ENCODE measurements at regions not wholly inside any gene's neighbourhood (a gene's known extent, or its start where the extent isn't known, plus 50 kb on each side); places are given as distances from the start of the nearest gene placed in this dataset.
"Not testable (repeated sequence)": the region's sequence is repeated elsewhere in the genome, so short reads cannot be mapped to it uniquely, and the experiment has no call there.

DNA sequence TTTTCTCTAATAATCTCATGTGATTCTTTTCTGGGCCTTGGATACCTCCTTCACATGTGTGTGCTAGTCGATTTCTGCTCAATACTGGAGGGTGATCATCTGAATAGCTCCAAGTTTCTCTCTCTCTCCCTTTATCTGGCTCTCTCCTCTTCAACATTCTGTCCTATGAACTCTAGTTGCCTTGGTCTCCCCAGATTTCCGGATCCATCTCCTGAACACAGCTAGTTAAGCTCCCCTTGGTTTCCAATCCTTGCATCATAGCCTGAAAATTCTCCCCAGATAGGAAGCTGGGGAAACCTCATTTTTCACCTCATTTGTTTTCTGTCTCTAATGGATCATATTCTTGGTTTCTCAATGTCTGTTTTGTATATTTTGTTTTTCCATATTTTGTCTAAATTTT, 832.3 kb downstream of the MTRR start:
- no peak for DNase-seq (ENCODE audit: low read depth in 2 of 2)

DNA sequence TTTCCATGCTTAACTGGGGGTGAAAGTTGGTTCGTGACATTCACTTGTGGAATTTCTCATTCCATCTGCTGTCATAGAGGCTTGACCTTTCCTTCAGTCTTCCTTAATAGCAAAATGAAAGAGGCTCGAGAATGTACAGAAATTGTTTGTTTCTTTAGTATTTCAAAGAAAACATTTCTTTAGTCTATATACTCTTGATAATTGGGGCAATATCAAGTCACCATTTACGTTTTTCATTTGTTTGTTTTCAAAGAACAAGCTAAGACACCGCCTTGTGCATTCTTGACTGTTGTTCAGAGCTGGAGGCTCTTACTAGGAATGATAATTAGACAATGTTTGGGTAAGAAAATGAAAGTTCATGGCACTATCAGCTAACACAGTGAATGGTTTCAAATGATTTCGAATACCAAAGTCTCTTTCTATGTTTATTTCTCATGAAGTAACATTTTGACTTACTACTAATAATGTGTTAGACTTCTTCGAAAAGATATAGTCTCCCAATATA, 835.4 kb downstream of the SEMA5A start:
- DNase-seq (ENCODE audit: low read depth in 2 of 2): no peak

DNA sequence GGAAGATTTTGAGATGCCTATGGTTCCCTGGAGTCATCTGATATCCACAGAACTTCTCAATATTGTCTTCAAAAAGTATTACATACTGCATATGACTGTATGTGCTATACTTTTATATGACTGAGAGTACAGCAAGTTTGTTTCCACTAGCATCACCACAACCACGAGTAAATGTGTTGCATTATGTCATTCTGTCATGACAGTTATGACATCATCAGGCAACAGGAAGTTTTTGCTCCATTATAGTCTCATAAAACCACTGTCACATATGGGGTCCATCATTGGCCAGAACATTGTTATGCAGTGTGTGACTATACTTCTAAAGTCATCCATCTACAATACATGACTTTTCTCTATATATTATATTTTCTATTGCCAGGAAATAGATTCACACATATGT, 831.7 kb downstream of the SEMA5A start:
- DNase-seq (ENCODE audit: low read depth in 2 of 2): no peak

DNA sequence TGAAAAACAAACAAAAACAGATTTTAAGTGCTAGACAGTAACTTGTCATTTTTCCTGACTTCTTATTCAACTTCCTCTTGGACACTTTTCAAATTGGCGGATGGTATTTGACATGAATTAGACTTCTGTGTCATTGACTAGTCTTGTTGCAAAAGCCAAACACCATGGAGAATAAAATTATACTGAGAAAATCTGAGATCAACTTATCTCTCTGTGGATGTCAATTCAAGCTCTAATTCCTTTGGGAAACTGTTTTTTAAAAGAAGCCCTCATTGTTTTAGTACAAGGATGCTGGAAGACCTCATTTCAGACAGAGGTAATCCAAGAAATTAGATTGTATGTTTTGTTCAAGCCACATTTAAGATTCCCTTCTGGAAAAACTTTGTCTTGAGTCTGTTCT, 831.0 kb downstream of the SEMA5A start:
- DNase-seq (ENCODE audit: low read depth in 2 of 2): no peak

DNA sequence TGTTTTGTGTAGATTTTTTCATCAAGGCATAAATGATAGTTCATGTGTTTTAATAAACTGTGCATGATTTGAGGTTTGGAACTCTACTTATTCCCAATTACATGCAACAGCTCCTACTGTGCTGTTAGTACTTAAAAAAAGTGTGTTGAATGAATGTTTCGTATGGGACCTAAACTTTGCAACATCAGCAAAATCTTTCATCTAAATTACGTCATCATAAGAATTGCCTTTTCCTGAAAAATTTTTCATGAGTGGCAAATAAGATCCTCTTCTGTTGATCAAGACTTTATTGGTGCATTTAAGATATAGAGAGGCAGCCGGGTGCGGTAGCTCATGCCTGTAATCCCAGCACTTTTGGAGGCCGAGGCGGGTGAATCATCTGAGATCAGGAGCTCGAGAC, 826.1 kb downstream of the SEMA5A start:
- DNase-seq (ENCODE audit: low read depth in 2 of 2): no peak

DNA sequence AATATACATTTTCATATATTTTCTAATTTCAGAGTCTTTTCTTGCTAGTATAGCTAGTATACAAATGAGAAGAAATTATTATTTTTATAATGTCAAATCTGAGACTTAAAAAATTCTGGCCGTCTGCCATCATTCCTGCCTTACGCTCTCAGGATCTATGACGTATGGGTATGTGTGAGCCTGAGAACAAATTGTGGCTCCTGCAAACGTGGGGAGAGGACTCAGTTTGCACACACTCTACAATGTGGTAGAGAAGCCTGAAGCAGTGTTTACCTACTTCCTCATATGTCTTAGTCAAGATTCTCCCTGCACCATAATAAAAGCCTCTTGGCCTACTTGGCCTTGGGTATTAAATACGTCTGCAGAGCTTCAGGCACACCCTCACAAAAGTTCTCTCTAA, 825.4 kb downstream of the SEMA5A start:
- no peak for DNase-seq (ENCODE audit: low read depth in 2 of 2)

DNA sequence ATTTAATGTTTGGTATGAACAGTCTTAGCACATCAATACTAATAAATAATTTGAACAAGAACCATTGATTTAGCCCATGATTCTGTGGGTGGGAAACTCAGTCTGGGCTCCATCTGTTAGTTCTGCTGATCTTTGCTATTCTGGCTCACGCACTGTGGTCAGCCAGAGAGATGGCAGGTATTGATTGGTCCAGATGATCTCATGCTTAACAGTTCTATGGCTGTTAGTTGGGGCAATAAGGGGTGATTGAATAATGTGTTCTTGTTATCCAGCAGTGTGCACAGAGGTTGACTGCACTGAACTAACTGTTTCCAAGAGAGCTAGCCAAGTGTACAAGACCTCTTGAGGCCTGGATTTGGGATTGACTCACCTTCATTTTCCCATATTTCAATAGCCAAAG, 824.3 kb downstream of the SEMA5A start:
- DNase-seq (ENCODE audit: low read depth in 2 of 2): no peak

DNA sequence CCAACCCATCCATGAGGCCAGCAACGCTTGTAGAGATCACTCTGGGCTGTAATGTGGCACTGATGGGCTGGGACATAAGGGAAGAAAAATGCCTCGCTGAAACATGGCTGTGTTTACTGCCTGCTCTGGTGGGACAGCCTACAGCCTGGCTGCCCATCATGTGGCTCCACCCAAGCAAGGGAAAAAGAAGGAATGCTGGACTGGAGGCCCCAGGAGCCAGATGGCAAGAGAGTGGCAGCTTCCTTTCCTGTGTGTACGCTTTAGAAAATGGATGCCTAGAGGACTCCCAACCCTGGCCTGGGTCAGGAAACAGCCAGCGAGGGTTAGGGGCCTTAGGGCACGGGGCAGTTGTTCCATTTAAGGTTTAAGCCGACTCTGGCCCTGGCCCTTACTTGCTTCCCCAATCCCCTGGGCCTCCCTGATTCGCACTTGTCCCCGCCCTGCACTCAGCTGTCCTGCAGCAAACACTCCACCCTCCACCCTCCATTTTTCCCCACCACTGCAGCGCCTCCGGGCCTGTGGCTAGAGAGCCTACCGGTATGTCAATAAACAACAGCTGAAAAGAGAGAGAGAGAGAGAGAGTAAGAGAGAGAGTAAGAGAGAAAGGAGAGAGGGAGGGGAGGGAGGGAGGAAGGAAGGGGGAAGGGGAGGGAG, 819.4 kb downstream of the SEMA5A start:
- no peak for DNase-seq (ENCODE audit: low read depth in 2 of 2)

DNA sequence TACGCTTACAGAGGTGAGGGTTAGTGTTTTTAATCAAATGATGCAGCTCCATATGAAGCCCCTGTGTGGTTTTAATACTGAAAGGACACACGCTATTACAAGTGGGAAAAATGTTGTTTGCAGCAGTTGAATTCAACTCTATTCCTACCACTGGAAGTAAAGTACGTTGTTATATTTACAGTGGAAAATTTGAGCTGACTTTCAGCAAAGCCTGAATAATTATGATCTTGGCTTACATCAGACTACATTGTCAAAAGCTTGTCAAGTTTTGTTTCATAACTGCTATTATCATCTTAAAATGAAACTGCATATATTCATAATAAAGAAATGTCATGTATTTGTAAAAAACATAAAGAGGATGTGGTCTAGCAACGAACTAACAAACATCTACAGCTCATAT, 818.5 kb downstream of the SEMA5A start:
- no peak for DNase-seq (ENCODE audit: low read depth in 2 of 2)

DNA sequence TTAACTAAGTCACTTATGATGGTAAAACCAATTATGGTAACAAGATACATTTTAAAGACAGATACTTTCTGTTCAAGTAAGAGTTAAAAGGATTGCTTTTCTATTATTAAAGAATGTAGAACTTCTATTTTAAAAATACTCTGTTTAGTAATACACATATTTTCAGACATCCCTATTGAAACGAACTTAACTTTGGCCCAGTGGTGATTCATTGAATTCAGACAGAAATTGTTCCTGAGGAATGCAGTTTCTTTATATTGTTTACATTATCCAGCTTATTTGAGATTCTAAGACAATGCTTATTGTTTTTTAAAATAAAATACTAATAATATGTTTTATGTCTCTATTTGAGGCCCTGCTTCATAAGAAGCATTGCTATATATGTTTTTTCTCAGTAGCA, 816.4 kb downstream of the SEMA5A start:
- no peak for DNase-seq (ENCODE audit: low read depth in 2 of 2)

DNA sequence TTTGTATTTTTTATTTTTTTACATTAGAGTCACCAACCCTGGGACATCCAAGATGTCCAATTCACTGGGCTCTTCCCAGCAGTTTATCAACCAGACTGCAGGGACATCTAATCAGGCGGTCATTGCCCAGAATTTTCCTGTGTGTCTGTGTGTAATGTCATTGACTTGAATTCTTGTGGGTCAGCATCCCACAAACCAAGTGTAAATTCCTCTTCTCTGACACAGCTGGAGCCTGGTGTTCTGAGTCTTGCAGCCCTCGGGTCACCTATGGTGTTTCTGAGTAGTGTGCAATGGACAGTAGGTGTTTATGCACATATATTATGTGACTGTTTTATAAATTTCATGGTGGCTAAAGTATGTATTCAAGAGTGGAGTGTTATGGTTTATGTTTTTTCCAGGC, 815.7 kb downstream of the SEMA5A start:
- DNase-seq (ENCODE audit: low read depth in 2 of 2): no peak

DNA sequence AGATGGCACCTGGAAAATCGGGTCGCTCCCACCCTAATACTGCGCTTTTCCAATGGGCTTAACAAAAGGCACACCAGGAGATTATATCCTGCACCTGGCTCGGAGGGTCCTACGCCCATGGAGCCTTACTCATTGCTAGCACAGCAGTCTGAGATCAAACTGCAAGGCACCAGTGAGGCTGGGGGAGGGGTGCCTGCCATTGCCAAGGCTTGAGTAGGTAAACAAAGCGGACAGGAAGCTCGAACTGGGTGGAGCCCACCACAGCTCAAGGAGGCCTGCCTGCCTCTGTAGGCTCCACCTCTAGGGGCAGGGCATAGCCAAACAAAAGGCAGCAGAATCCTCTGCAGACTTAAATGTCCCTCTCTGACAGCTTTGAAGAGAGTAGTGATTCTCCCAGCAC, 814.8 kb downstream of the SEMA5A start:
- not testable (repeated sequence) for DNase-seq (ENCODE audit: low read depth in 2 of 2)

DNA sequence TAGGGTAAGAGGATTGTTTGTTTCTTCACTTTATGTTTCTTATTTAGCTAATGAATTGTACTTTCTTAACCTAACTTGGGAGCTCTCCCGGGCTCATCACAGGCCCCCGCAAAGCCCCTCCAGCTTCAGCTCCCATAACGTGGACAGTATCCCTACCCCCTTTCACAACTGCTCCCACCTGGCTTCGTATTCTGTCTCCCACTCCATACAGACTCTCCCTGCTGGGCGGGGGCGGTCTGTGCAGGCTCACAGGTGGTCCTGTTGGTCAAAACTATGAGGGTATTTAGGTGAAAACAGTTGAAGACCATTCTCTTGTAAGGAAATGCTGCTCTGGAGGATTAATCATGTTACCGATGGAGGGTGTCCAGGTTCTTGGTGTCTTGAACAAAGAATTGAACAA, 805.3 kb downstream of the SEMA5A start:
- no peak for DNase-seq (ENCODE audit: low read depth in 2 of 2)

DNA sequence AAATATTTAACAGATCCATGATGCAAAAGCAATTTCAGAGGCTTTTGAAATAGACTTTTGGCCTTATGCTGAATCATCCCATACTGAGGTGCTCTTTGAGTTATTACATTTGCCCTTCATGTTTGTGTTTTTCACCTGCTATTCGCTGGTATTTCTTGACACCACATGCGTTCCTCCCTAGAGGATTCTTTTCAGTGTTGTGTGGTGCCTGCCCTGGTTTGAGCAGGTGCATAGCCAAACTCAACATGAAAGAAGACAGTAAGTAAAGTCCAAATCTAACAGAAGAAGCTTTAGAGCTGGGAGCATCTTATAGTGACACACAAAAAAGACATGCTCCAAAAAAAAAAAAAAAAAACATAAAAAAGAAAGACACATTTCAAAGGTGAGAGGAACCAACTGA, 796.3 kb downstream of the SEMA5A start:
- DNase-seq (ENCODE audit: low read depth in 2 of 2): no peak

DNA sequence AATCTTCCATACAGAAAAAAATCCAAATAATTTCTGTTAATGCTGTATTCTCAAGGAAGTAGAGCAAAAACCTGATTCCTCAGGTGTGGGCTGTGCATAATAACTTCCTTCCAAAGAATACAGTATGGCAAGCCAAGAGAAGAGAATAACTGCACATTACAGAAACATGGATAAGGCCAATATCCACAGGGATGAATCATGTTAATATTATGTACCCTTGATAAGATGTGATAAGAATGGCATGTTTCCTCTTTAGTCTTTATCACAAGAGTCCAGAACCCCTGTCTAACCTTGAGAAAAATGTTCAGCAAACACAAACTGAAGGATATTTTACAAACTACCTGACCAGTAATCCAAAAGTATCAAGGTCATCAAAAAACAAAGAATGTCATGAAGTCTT, 795.8 kb downstream of the SEMA5A start:
- DNase-seq (ENCODE audit: low read depth in 2 of 2): no peak

DNA sequence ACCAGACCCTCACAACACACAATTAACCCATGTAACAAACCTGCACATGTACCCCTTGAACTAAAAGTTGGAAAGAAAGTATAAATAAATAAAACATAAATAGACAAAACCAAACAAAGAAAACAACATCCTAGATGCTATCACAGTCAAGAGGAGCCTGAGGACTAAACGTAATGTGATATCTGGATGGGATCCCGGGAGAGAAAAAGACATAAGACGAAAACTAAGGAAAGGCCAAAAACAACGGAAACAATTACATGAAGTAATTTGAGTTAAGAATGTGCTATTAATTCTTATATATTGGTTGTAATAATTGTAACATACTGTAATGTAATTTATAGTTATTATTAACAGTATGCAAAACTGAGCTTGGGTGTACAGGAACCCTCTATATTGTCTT, 793.9 kb downstream of the SEMA5A start:
- DNase-seq (ENCODE audit: low read depth in 2 of 2): no peak

DNA sequence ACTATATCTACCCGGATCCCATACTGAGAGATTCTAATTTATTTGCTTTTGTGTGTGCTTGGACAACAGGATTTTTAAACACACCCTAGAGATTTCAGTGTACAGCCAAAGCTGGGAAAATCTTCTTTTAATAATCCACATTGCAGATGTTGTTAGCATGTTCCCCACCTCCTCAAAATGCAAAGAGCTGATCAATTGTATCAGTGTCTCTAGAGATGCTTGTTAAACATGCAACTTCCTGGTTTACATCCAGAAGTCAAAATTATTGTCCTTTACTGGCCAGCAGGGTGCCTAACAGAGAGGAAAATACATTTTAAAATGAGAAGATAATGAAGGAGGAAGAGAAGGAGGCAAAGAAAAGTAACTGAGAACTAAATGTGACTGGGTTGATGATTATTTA, 793.3 kb downstream of the SEMA5A start:
- DNase-seq (ENCODE audit: low read depth in 2 of 2): no peak

DNA sequence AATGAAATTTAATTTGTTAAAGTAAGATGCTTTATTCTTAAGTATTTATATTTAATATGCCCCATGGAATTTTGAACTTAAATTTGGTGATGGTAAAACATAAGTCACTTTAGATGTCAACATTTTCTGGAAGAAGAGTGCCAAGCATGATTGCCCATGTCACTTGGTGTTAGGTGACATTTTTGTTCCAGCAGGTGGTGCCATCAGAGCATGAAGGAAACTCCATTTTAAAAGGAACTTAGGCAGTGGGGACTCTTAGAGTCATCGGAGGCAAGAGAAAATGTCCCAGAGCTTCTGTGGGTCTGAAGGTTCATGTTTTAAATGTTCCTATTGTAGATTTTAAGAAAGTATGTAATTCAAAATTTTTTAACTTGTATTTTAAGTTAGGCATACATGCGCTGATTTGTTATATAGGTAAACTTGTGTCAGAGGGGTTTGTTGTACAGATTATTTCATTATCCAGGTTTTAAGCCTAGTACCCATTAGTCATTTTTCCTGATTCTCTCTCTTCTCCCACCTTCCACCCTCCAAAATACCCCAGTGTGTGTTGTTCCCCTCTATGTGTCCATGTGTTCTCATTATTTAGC, 789.3 kb downstream of the SEMA5A start:
- DNase-seq (ENCODE audit: low read depth in 2 of 2): no peak

DNA sequence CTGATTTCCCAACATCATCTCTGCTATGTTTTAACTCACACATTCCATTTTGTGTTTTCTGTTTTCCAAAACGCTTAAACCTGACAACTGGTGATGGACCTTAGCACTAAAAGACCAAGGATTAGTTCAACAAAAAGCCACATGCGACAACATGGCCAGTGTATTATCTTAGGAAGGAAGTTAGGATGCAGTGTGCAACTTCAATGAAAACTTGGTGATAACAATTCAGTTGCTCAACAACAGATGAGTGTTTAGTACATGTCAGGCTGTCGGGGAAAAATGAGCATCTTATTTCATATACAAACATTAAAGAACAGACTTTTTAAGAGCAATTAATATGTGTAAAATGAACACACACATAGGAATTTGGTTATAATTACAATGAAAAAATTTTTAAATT, 780.0 kb downstream of the SEMA5A start:
- no peak for DNase-seq (ENCODE audit: low read depth in 2 of 2)

DNA sequence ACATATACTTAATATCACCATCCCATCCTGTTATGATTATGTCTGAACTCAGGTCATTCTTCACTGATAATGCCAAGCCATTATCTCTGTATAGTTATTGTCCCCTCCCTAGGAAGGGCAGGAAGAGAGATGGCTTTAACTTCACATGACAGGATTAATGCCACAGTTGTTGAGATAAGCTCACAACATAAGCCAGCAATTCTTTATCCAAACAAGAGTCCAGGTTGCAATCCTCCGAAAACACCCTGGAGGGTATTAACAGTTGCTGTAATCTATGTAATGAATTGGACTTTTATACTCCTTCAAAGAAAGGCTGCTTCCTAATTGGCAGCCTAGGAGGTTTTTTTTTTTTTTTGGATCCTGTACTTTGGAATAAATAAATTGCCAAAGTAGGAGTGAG, 779.4 kb downstream of the SEMA5A start:
- no peak for DNase-seq (ENCODE audit: low read depth in 2 of 2)

DNA sequence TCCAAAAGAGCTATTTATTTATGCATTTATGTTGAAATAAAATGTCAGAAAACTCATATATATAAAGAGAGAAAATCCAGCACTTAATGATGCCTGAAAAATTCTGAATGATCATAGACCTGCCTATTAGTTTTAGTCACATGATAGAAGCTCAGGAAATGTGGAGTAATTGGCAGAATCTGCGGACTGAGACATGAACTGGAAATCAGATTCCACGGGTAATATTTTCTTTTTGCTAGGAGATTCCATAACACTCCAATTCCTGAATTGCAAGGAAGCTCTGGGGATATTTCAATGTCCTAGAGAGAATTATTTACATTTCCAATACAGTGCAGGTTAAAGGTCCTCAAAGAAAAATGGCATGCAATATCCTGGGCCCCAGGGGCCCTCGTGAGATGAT, 778.8 kb downstream of the SEMA5A start:
- no peak for DNase-seq (ENCODE audit: low read depth in 2 of 2)

DNA sequence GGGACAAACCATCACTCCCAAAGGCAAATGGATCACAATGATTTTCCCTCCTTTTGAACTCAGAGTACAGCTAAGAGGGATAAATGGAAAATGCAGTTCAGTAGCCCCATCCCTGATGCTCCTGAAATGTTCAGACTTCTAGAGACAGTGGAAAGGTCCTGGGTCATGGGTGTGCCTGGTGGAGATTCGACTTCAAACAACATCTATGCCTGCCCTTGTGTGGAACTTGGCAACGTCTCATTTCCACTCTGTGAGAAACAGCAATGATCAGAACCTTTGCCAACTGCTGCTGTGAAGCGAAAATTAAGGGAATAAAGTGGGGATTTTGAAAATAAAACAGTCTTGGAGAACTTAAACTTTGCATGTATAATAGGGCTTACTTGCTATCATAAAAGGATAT, 778.1 kb downstream of the SEMA5A start:
- no peak for DNase-seq (ENCODE audit: low read depth in 2 of 2)

DNA sequence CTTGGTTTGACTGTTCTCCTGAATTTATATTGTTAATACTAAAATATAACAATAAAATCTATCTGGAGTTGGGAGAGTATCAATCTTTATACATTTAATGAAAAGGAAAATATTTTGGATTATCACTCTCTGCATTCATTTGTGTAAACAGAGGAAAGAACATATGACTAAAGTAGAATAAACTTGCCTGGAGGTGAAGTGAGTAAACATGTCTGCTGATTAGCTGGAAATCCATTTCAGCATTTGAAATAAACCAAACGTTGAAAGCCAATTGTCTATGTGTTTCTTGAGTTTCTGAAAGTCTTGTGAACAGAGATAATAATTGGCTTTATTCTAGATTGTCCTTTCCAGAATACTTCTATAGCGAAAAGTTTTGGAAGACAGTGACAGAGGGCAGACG, 776.2 kb downstream of the SEMA5A start:
- no peak for DNase-seq (ENCODE audit: low read depth in 2 of 2)

DNA sequence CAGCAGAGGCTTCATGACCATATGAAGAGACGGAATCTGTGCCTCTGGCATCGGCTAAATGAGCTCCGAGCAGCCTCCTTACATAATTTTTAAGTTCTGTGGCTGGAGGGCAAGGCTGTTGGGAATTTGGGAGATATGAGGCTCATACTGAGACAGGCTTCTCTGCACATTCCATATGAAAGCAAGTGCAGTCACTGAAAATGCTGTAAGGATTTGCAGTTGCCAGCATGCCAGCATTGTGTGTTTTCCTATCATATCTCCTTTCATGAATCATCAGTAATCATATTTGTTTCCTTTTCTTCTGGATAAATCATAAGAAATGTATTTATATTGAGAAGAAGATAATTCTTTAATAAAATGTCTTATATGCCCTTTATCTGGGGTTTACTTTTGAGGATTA, 775.4 kb downstream of the SEMA5A start:
- DNase-seq (ENCODE audit: low read depth in 2 of 2): no peak
